Hematopoietic multipotent progenitor cell treated with erythropoietin and hydrocortisone succinate and interleukin-3 and kit ligand, for 17 days (in vitro differentiated cells): ENCODE measurements at regions not wholly inside any gene's neighbourhood (a gene's known extent, or its start where the extent isn't known, plus 50 kb on each side); places are given as distances from the start of the nearest gene placed in this dataset.

Experiments used
- DNase-seq: peaks from one replicate; pipeline ENCODE4 v3.0.0-alpha.2; 2015; ENCODE audit warnings: low spot score

DNA sequence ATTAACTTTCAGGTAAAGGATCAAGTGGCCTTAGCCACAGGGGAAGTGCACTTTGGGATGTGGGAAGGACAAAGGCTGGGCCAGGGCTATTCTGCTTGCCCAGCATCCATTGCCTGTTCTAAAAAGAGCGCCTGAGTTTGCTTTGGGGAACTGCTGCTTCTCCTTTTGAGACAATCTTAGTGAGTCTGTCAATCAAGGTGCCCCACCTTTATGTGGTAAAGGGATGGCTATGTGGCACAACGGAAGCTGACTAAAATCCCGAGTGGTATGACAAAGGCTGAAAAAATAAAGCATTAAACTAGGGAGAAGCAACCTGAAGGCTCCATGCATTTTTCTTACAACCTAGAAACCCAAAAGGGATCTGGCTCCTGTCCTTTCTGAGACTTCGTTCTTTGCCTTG, 540.5 kb downstream of the SLC4A3 start:
- DNase-seq = no peak

DNA sequence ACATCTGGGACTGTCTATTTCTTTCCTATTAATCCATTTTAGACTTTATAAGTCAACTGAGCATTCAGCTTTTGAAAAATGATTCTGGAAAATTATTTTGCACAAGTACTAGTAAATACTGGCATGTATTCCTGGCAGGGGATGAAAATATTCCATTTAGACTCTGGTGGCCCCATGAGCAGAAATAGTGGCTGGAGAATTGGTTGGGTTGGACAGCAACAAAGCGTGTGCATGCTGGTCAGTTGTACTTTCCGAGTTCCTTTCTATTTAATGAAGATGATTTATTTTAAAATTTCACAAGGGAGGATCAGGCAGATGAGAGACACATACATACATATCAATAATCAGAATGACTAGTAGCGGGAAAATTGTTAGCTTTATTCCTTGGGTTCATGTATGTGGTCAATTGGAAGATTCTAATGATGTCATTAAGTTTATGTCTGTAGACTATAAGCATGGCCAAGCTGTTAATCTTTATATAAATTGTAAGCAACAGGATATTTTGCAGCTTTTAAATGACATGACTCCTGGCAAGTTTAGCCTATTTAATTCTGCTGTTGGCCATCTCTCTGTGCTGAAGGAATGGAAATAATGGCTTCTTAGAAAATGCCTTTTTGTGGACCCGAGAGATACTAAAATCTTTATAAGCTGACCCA, 541.6 kb downstream of the SLC4A3 start:
- no peak for DNase-seq

DNA sequence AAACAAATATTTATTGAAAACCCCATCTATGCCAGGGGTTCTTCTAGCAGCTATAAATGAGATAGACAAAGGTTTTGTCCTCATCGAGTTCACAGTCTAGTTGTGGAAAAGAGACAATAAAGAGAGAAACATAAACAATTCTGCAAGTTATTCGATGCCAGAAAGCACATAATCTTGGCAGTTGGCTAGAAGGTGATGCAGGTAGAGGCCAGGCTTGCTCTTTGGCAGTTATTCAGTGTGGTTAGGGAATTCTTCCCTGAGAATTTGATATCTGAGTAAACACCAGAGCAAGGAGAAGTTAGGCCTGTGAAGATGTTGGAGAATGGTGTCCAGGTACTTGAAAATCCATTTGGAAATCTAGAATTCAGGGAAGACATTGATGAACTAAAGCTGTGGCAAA, 547.4 kb downstream of the SLC4A3 start:
- DNase-seq = no peak

DNA sequence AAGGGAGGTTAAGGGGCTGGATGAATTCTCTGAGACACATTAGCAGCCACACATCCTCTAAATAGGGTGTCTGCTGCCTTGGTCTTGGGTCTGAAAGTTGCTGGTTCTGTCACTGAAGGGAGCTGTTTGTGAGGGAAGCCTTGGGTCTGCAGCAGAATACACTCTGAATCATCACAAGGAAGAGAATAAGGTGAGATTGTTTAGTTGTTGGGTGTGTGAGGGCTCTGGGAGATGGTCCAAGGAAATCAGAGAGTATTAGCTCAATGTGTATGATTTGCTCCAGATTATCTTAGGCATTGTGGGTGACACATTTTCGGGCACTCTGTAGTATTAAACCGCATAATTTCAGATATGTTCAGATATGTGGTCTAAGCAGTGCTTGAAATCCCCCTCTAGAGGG, 548.5 kb downstream of the SLC4A3 start:
- no peak for DNase-seq

DNA sequence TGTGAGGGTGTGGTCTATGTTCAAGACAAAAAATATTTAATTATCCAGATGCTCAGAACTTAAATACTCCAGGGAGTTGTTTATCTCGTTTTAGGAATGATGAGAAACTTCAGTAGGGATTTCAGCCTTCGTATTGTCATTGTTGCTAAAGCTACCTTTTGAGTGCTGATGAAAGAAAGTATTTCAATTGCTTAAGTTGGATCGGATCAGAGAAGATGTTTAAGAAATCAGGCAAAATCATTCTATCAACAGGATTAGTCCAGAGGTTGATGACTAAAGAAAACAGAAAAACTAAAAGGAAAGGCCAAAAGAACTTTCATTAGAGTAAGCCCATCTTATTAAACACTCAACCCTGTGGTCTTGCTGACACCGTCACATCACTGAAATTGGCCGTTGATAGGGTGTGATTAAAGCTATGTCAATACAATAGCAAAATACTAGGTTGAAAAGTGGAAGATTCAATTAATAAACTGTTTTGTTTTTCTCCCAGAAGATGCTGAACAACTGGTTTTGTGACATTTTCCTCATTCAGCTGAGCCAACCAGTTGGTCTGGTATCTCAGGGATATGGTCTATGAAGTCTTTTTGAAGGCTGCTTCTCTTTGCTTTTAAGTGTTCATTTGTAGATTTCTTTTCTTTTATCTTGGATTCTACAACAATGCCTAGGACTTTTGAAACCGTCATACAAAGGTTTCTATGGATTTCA, 551.7 kb downstream of the SLC4A3 start:
- no peak for DNase-seq

DNA sequence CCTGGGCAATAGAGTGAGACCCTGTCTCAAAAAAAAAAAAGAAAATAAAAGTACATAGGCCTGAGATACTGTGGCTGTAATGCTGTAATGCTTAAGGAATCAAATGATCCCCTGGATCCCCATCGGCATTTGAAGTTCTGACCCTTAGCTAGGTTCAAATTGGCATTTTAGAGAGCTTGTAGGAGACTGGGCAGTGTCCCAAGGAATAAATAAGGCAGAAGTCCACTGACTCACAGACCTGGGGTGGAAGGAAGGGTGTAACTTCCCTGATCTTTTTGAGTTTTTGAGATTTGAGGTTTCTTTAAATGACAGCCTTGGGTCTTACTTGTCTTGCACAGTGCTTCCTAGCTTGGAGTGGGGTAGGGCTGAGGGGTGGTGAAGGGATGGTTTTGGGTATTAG, 553.7 kb downstream of the SLC4A3 start:
- no peak for DNase-seq

DNA sequence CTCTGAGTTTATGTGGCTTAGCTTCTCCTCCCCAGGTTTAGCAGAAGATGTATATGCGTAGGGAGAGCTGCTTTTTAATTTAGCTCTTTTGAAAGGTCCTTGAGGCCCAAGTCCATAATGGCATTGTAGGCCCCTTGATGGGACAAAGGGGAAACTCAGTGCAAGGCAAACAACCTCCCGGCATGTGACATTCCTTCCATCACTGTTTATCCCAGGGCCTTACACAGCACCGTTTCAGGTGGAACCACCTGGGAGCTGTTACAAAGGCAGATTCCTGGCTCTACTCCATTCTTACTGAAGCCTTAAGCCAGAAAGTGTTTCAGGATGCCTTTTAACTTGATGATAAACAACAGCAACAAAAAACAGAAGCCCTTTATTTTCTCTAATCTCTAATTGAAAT, 555.4 kb downstream of the SLC4A3 start:
- no peak for DNase-seq

DNA sequence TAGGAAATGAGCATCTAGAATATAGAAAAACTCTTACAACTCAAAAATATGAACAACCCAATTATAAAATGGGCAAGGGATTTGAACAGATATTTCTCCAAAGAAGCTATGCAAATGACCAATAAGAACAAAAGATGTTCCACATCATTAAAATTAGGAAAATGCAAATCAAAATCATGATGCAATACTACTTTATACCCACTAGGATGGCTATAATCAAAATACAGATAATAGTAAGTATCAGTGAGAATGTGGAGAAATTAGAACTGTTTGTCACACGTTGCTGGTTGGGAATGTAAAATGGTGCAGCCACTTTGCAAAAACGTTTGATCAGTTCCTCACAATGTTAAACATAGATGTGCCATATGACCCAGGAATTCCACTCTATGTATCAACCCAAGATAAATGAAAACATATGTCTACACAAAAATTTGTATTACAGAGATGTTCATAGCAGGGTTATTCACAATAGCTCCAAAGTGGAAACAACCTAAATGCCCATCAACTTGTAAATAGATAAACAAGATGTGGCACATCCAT, 558.4 kb downstream of the SLC4A3 start:
- DNase-seq = no peak

DNA sequence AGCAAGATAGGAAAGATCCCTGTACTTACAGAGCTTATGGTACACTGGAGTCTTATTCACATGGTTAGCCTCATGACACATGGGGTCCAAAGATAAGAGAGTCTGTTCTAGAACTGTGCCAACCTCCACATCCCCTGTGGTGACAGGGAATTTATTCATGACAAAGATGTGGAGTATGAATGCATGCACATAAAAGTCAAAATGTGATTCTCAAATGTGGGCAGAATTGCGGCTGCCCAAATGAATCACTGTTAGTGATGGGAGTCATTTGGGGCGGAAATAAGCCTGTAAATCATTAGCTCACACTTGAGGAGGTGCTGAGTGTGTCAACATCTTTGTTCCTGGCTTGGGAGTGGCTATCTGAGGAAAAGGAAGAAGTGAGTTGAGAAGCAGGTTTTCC, 560.6 kb downstream of the SLC4A3 start:
- DNase-seq = no peak

DNA sequence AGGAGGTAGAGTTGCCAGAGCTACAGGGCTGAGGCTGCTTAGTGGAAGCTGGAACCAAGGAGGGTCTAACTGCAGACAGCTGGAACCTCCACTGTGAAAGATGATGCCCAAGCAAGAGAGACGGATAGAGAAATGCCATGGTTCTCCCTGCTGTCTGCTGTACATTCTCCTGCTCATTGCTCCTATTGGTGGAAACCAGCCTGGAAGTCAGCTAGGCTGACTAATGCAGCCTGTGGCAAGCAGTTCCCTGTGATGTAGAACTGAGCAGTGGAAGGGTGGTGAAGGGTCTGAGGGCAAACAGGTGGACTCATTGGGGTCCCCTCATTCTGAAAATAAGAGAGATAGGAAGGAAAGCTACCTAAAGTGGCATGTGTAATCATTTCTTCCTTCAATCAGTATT, 563.6 kb downstream of the SLC4A3 start:
- DNase-seq = no peak

DNA sequence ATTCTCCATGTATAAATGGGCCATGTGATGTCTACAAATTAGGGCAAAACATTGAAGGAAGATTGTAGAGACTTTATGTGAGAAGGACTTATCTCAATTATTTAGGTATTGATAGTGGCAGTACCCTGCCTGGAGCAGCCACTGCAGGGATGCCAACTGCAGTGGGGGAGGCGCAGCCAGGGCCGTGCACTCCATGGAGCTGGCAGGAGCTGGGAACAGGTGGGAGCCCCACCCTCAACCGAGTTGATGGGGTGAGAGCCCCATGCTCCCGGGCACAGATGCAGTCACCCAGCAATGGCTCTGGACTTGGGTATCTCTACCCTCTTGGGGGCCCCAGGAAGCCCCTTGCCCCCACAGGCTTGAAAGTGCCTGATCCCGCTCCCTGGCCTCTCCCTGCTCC, 564.3 kb downstream of the SLC4A3 start:
- DNase-seq = no peak

DNA sequence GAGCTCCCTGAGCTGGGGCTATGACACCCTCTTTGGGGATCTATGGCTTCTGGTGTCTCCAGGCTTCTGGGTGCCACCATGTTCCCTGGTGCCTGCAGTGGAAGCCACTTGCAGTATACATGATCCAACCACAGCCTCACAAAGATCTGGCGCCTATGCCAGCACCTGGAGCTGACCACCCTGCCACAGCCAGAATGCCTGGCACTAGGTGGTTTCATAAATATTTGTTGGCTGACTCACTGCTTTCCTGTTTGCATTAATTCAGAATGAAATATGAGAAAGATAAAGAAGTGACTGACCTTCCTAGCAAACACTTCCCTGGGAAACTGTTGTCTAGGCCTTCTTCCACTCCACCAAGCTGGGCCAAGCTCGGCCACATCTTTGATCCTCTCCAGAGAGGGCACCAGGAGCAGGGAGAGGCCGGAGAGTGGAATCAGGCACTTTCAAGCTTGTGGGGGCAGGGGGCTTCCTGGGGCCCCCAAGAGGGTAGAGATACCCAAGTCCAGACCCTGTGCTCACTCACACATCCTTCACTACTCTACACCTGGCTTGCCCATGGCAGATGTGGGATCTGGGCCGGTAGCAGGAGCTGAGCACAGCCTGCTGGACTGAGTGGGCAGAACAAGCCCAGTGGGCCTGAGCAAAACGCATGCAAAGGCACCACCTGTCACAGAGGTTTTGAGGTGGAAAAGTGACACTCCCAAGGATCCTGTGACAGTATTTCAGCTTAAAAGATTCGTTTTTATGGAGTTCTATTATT, 565.7 kb downstream of the SLC4A3 start:
- no peak for DNase-seq

DNA sequence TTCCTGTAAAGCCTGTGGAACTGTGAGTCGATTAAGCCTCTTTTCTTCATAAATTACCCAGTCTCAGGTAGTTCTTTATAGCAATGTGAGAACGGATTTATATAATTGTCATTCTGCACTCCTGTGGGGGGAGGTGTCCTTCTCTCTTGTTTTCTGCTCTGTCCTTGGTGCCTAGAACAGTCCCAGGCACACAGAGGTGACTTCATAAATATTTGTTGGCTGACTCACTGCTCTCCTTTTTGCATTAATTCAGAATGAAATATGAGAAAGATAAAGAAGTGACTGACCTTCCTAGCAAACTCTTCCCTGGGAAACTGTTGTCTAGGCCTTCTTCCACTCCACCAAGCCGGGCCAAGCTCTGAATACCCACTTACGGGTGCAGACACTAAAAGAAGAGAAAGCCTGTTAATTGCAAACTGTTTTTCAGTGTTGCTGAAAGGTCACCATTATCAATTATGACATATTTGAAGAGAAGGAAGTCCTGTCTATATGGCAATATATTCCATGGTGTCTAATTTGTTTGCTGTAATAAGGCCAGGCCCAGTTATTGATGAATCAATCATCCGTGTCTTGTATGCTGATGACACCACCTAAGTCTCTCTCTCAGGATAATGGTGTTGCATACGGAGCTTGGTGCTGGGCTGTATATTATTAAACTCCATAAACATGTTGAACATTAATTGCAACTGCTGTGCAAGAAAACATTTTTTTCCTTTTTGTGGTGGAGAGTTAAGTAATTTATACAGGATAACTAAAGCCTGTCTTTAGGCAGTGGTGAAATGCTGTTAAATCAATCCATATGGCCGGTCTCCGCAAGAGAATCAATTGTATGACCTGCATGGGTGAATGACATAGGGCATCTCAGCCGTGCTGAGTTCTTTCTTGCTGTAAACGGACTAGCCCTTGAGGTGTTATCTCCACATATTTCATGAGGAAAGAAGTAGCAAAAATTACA, 567.5 kb downstream of the SLC4A3 start:
- DNase-seq = no peak

DNA sequence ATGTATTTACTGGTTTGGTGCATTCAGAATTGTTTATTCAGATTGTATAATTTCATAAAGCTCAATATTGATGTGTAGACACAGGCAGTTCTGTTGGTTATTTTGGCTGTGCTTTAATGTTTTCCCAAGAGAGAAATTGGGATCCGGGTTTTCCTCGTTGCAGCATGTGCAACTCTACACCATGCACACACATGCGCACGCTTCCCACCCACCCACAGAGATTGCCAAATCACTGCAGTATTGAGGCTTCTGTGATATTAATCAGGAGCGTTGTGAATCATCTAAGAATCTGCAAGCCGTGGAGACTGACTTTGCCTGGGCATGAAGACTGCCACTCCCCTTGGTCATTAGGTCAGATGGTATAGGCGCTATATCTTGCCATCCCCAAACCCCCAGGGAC, 571.5 kb downstream of the SLC4A3 start:
- no peak for DNase-seq

DNA sequence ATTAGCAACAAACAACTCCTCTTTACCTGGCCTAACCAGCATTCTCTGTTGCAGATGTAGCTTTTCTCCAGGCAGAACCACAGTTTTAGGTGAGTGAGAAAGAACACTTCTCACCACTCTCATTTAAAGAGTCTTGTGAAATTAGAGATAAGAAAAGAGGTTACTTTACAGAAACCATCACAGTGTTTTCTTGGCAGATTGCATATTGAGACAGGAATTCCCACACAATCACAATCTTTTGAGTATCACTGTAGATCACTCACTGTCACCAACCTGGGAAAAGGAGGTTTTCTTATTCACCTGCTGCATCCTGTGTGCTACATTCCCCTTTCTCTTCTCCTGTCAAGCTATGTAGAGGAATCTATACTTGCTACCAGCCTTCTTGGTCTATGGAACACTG, 574.6 kb downstream of the SLC4A3 start:
- DNase-seq = no peak

DNA sequence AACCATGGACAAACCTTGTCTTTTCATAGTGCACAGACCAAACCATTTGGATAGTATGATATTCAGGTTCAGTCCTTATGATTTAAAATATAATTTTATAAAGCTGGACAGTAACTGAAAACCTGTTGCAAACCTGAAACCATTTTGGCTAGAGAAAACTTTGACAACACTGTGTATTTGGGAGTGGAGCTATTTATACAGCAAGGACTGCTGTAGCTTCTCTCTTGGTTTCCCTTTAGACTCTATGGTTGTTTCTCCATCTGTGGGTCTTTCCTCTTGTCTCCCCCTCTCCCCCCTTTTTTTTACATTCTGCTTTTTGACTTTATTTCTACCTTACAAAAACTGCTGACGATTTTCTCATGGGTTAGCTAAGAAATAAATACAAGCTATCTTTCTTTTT, 581.7 kb downstream of the SLC4A3 start:
- no peak for DNase-seq

DNA sequence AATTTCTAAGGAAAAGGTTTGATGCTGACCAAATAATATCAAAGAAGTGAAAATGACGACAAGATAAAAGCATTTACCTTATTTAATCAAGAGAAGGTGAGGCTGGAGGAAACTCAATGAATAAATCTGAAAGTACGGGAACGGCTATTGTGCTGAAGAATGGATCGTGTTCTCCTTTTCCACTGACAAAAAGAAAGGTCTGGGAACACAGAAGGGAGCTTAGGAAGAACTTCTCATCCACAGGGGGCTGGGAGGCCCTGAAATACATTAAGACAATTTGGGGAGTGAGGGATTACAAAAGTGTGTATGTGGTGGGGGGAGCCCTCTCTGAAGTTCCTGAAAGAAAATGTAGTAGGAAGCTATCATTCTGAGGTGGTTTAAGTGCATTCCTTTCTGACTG, 582.3 kb downstream of the SLC4A3 start:
- DNase-seq = no peak

DNA sequence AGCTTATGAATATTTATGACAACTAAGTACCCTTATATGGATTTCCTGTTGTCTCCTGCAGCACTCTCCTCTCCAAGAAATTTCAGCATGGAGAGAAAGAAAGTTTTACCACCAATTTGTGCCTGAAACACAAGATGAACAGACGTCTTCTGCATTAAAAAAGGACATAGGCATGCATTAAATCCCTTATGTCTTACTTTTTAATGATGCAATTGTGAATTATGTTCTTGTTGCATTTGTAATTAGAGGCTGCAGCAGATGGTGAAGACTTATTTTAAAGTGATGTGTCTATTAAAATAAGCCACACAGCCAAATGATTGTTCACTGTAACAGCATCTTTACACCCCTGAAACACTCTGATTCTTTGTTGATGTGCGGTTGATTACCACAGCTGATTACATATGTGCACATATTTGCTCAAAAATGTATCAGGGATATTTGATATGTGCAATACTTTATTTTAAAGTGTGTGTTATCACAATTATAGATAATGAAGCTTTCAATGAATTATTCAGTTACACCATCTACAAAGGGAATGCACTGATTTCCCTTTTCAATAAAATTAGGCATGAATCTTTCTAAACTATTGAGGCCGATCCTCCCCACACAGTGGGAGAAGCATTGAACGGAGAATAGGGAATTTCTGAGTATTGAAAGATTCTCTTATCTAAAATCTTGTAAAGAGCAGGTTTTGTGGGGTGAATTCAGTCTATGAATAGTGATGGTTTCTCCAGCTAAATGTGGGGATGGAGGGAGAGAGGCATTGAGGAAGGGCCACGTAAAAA, 585.1 kb downstream of the SLC4A3 start:
- DNase-seq = no peak

DNA sequence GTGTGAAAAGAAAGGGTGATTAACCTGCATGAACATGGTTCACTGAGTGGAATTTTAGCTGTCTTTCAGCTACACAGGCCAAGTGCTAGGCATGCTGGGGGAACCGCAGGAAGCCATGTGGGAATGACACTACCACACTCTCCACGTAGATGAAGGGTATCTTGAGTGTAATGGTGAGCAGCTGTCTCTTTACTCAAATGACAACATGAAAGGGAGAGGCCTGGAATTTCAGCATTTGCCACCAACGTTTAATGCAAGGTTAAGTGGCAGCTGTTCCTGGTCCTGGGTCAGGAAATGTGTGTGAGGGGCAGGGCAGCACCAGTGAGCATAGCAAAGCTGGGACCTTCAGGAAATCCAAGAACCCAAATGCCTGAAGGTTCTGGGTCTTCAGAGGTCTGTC, 588.4 kb downstream of the SLC4A3 start:
- DNase-seq = no peak

DNA sequence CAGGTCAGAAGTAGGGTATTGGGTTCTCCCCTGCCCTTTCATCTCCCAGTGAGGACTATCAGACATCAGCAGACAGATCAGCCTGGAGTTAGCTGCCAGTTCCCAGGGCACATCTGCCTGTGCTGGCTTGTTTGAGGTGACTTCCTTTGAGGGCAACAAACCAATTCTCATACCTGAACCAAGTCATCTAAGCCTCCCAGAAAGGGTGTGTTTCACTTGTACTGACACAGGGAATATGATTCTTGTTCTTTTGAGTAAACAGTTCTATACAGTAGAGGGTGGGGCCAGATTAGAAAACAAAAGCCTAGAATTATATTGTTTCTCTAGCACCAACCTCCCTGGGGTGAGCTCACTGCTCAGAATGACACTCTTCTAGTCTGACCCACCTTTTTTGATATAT, 591.9 kb downstream of the SLC4A3 start:
- DNase-seq = no peak

DNA sequence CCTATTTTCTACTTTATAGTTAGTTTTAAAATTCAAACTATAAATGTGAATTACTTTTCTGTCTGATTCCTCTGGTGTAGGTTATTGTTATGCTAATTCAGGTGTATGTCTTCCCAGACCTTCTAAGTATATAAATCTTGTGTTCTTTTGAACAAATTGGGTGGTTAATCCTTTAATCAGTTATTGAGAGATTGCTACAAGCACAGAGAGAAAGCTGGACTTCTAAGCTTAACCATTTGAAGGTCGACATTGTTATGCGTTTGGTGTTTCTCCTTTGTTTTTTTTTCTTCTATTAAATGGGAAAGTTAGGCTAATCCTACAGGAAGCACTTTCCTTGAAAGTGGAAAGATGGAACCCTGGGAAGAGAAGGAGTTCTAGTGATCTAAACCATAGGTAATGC, 592.6 kb downstream of the SLC4A3 start:
- no peak for DNase-seq
